HG03575 (cell line): ENCODE measurements at regions not wholly inside any gene's neighbourhood (a gene's known extent, or its start where the extent isn't known, plus 50 kb on each side); places are given as distances from the start of the nearest gene placed in this dataset.
"Not testable (repeated sequence)": the region's sequence is repeated elsewhere in the genome, so short reads cannot be mapped to it uniquely, and the experiment has no call there.

Source experiments
- ATAC-seq: cut with Tn5 transposase; IDR thresholded peaks from one replicate; pipeline ENCODE4 v1.9.1; 2021; ENCODE audit not compliant: unreplicated experiment, insufficient number of reproducible peaks, low FRiP score; ENCODE audit errors: extremely low read depth

GRCh38 chr5:105639511-105639910 lies 2031.2 kb downstream of the EFNA5 start:
- ATAC-seq: no peak

- ATAC-seq: no peak
Observed at GRCh38 chr5:105639068-105639467, 2031.7 kb downstream of the EFNA5 start.

- ATAC-seq: no peak
Observed at GRCh38 chr5:105638437-105638836, 2032.3 kb downstream of the EFNA5 start.

- no peak for ATAC-seq
Observed at GRCh38 chr5:105632043-105632442, 2038.7 kb downstream of the EFNA5 start.

- ATAC-seq: no peak
Observed at GRCh38 chr5:105630803-105631202, 2039.9 kb downstream of the EFNA5 start.

- no peak for ATAC-seq
Observed at GRCh38 chr5:105619725-105620124, 2051.0 kb downstream of the EFNA5 start.

GRCh38 chr5:105617436-105618215 lies 2053.1 kb downstream of the EFNA5 start:
- ATAC-seq: no peak

DNA sequence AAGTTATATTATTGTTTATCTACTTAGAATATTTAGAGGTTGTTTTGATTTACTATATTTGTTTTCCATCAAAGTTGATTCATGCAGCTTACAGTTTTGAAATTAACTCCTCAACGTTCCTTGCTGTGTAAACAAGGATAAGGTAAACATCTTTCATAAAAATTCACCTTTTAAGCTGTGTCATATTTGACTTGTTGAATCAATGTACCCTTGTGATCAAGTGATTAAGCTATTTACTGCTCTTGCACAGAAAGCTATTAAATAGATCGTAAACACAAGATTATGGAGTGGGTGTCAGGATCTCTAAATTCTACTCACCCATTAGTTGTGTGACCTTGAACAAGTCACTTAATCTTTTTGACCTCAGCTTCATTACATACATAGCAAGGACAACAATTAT lies 2054.0 kb upstream of the NUDT12 start:
- ATAC-seq: no peak

- ATAC-seq: not testable (repeated sequence)
Observed at GRCh38 chr5:105602406-105602805, 2039.8 kb upstream of the NUDT12 start.

DNA sequence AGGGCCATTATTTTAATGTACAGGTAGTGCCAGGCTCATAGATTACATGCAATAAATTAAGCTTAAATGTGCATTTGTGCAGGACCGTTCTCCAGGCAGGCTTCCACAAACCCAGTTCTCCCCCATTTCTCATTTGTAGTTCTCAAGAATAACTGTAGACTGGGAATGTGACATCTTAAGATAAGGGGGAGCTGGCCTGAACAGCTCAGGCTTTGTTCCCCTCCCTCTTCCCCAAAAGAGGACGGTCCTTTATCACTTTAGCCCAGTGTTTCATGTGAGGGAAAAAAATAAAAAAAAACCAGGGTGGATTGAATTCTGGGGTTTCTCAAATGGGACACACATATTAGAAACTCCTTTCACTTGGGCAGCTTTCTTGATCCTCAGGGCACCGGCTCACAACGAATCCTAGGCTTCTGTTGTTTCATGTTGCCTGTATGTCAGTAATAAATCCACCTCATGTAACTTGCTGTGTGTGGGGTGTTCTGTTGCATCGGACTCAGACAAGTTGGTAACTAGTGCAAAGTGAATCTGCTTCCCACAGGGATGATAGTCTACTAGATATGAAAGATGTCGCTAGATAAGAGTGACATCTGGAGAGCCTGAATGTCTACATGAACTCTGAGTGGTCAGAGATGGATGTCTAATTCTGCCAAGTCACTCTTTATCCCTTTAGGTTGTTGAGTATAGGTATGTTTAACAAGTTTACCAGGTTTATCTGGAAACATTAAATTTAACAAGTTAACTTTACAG lies 2030.6 kb upstream of the NUDT12 start:
- no peak for ATAC-seq

DNA sequence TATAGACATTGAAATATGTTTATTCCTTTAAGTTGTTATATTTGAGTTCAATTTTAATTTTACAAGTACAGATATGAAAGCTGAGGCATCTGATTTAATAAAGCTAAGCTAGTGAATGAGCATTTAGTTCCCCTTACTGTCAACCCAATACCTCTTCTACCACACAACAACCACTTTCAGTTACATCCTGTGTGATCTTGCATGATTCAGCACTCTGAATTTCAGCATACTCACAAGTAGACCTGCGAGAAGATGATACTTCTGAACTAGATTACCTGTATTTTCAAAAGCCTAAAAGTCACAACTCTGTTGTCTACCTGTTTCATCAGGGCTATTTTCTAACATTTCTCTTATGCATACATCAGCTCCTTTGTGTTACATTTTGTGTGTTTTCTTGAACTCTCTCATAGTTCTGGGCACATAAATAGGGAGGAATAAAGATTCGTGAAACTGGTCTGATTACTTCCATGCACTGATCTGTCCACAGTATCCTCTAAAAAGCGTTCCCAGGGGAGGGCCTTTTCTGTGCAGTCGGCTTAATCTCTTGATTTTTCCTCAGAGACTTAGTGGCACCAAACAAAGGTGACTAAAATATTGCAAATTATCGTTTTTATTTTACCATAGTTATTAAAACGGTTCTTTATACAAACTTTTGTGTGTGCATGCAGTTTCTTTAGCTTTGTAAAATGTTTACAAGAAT lies 2025.5 kb upstream of the NUDT12 start:
- no peak for ATAC-seq

- no peak for ATAC-seq
Observed at GRCh38 chr5:105581988-105582690, 2019.5 kb upstream of the NUDT12 start.

GRCh38 chr5:105573575-105573974 lies 2011.0 kb upstream of the NUDT12 start:
- ATAC-seq: no peak

DNA sequence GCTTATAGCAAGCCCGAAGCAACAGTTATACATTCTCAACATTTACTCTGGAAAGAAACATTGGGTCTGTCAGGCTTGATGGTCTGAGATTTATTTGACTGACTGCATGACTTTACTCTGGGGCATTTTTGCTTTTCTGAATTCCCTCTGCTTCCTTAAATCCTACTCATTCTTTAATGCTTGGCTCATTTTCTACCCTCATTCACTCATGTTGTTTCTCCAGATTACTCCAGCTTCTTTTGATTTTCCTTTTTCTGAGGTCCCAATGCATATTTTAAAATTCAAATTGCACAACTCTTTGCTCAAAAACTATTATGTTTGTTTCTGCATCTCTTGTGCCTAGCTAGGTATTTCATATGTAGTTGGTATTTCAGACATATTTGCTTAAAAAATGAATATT lies 2002.9 kb upstream of the NUDT12 start:
- ATAC-seq: no peak

DNA sequence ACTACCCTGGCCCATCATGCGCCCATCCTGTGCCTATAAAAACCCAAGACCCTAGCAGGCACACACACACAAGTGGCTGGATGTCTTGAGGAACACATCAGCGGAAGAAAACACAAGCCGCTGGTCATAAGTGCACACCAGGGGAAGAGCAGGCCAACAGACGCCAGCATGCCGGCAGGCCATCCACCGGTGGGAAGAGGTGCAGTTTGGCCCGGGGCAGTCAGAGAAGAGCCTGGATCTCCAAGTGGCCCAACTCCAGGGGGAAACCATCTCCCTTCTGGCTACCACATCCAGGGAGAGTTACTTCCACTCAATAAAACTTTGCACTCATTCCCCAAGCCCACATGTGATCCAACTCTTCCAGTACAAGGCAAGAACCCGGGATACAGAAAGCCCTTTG lies 2001.3 kb upstream of the NUDT12 start:
- ATAC-seq: no peak

- no peak for ATAC-seq
Observed at GRCh38 chr5:105554568-105555169, 1992.1 kb upstream of the NUDT12 start.

- ATAC-seq: no peak
Observed at GRCh38 chr5:105544300-105544699, 1981.7 kb upstream of the NUDT12 start.

GRCh38 chr5:105536675-105537074 lies 1974.1 kb upstream of the NUDT12 start:
- ATAC-seq: no peak

GRCh38 chr5:105530716-105531261 lies 1968.2 kb upstream of the NUDT12 start:
- no peak for ATAC-seq
